ENCODE measurements at regions not wholly inside any gene's neighbourhood (a gene's known extent, or its start where the extent isn't known, plus 50 kb on each side); places are given as distances from the start of the nearest gene placed in this dataset.

GRCh38 chr4:81564025-81564424 is 92.3 kb upstream of the RASGEF1B start:
- Histone ChIP-seq H3K36me3 (ENCODE audit: control insufficient read depth in 4 of 4, insufficient read depth in 4 of 4, low read length in 4 of 4) (no peaks in the 10 kb centered on the region), H3K4me1 (ENCODE audit: control insufficient read depth in 5 of 5, insufficient read depth in 5 of 5, low read length in 5 of 5) (peaks cover 0 to 24% (median 2%) of the 10 kb centered on the region in 5 donors), H3K27me3 (ENCODE audit: control insufficient read depth in 3 of 3, insufficient read depth in 3 of 3, low read length in 2 of 3) (no peaks in the 10 kb centered on the region), H3K9me3 (ENCODE audit: control insufficient read depth in 4 of 4, insufficient read depth in 3 of 4, low read length in 3 of 4) (no peaks in the 10 kb centered on the region), H3K4me3 (no peak overlapping the region), H3K27ac (ENCODE audit: low read depth in 1 of 2, low read length in 1 of 2) (no peak overlapping the region), H3K9ac (ENCODE audit: insufficient read depth in 1 of 2, low read length in 2 of 2) (no peak overlapping the region)
- no peak for DNase-seq
- TF ChIP-seq CTCF (IDR thresholded peaks at IDR 0.05; ENCODE audit: control extremely low read depth, extremely low read depth) = no peak
- 76 to 91% methylated on average over 3 of the region's 3 CpGs for WGBS, 2 donors
- no peak for ATAC-seq (ENCODE audit: insufficient read depth, low FRiP score)

- Histone ChIP-seq H3K4me1 (ENCODE audit: control insufficient read depth in 5 of 5, insufficient read depth in 5 of 5, low read length in 5 of 5) (peaks cover 0 to 23% (median 2%) of the 10 kb centered on the region in 5 donors), H3K4me3 (no peak overlapping the region), H3K9ac (ENCODE audit: insufficient read depth in 1 of 2, low read length in 2 of 2) (no peak overlapping the region), H3K36me3 (ENCODE audit: control insufficient read depth in 4 of 4, insufficient read depth in 4 of 4, low read length in 4 of 4) (no peaks in the 10 kb centered on the region), H3K27ac (ENCODE audit: low read depth in 1 of 2, low read length in 1 of 2) (no peak overlapping the region), H3K9me3 (ENCODE audit: control insufficient read depth in 4 of 4, insufficient read depth in 3 of 4, low read length in 3 of 4) (no peaks in the 10 kb centered on the region), H3K27me3 (ENCODE audit: control insufficient read depth in 3 of 3, insufficient read depth in 3 of 3, low read length in 2 of 3) (no peaks in the 10 kb centered on the region)
- DNase-seq (no peak), ATAC-seq (ENCODE audit: insufficient read depth, low FRiP score) (no peak)
- WGBS, 2 donors = 11 to 47% methylated on average over 1 of the region's 1 CpG
- TF ChIP-seq CTCF (IDR thresholded peaks at IDR 0.05; ENCODE audit: control extremely low read depth, extremely low read depth) = no peak
Observed at GRCh38 chr4:81562093-81562492, 90.4 kb upstream of the RASGEF1B start.

GRCh38 chr4:81557306-81557705 is 85.6 kb upstream of the RASGEF1B start:
- DNase-seq (no peak), ATAC-seq (ENCODE audit: insufficient read depth, low FRiP score) (no peak)
- Histone ChIP-seq H3K27me3 (ENCODE audit: control insufficient read depth in 3 of 3, insufficient read depth in 3 of 3, low read length in 2 of 3) (no peaks in the 10 kb centered on the region), H3K27ac (ENCODE audit: low read depth in 1 of 2, low read length in 1 of 2) (no peak overlapping the region), H3K9me3 (ENCODE audit: control insufficient read depth in 4 of 4, insufficient read depth in 3 of 4, low read length in 3 of 4) (no peaks in the 10 kb centered on the region), H3K4me3 (no peak overlapping the region), H3K9ac (ENCODE audit: insufficient read depth in 1 of 2, low read length in 2 of 2) (no peak overlapping the region), H3K36me3 (ENCODE audit: control insufficient read depth in 4 of 4, insufficient read depth in 4 of 4, low read length in 4 of 4) (no peaks in the 10 kb centered on the region), H3K4me1 (ENCODE audit: control insufficient read depth in 5 of 5, insufficient read depth in 5 of 5, low read length in 5 of 5) (peaks cover 0 to 2% (median 0%) of the 10 kb centered on the region in 5 donors)
- no peak for TF ChIP-seq CTCF (IDR thresholded peaks at IDR 0.05; ENCODE audit: control extremely low read depth, extremely low read depth)

DNA sequence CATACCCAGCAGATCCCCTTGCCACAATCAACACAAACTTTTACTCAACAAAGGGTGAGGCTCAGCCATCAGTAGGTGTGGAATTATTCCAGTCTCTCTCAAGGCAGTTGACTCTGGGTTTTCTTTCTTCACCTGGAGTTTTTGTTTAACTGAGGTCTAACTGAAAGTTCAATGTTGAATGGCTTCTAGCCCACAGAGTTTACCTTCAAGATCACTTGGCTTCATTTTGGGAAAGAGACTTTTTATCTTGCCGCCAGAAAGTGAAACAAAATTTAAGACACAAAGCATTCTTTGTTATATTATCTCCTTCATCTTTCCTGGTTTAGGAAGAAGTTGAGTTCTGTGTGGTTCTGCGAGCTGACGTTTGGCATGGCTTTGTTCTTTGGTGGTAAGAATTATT is 83.8 kb upstream of the RASGEF1B start:
- Histone ChIP-seq H3K9me3 (ENCODE audit: control insufficient read depth in 4 of 4, insufficient read depth in 3 of 4, low read length in 3 of 4) (no peaks in the 10 kb centered on the region), H3K9ac (ENCODE audit: insufficient read depth in 1 of 2, low read length in 2 of 2) (no peak overlapping the region), H3K36me3 (ENCODE audit: control insufficient read depth in 4 of 4, insufficient read depth in 4 of 4, low read length in 4 of 4) (no peaks in the 10 kb centered on the region), H3K27me3 (ENCODE audit: control insufficient read depth in 3 of 3, insufficient read depth in 3 of 3, low read length in 2 of 3) (no peaks in the 10 kb centered on the region), H3K4me3 (no peak overlapping the region), H3K27ac (ENCODE audit: low read depth in 1 of 2, low read length in 1 of 2) (no peak overlapping the region), H3K4me1 (ENCODE audit: control insufficient read depth in 5 of 5, insufficient read depth in 5 of 5, low read length in 5 of 5) (peaks cover 0 to 15% (median 4%) of the 10 kb centered on the region in 5 donors)
- WGBS, 2 donors = 18 to 38% methylated on average over 3 of the region's 3 CpGs
- no peak for ATAC-seq (ENCODE audit: insufficient read depth, low FRiP score)
- TF ChIP-seq CTCF (IDR thresholded peaks at IDR 0.05; ENCODE audit: control extremely low read depth, extremely low read depth) = no peak
- DNase-seq = no peak
